ENCODE measurements at regions not wholly inside any gene's neighbourhood (a gene's known extent, or its start where the extent isn't known, plus 50 kb on each side); places are given as distances from the start of the nearest gene placed in this dataset.

GRCh38 chr12:19933924-19934323 is 434.4 kb upstream of the PDE3A start:
- Histone ChIP-seq H3K9me3 (ENCODE audit: control extremely low read depth in 1 of 3, control insufficient read depth in 2 of 3, insufficient read depth in 1 of 3, low read length in 2 of 3) (no peaks in the 10 kb centered on the region), H3K27ac (ENCODE audit: low read length in 2 of 2) (no peak overlapping the region), H2AFZ (ENCODE audit: insufficient read depth, low read depth, low read length, poor library complexity, severe bottlenecking) (no peak overlapping the region), H3K79me2 (ENCODE audit: control insufficient read depth, insufficient read depth, low read length) (no peaks in the 10 kb centered on the region), H4K20me1 (ENCODE audit: control insufficient read depth, insufficient read depth, low read length, poor library complexity, severe bottlenecking) (no peaks in the 10 kb centered on the region), H3K27me3 (replicated peaks in 1 of 4; ENCODE audit: control extremely low read depth in 1 of 4, control insufficient read depth in 3 of 4, insufficient read depth in 4 of 4, low read length in 3 of 4) (no peaks in the 10 kb centered on the region), H3K9ac (ENCODE audit: low read length) (no peak overlapping the region), H3K4me1 (ENCODE audit: control insufficient read depth in 2 of 2, insufficient read depth in 2 of 2, low read length in 2 of 2) (no peaks in the 10 kb centered on the region), H3K4me2 (replicated peaks; ENCODE audit: low read depth, low read length, poor library complexity, severe bottlenecking) (no peak overlapping the region), H3K4me3 (ENCODE audit: control extremely low read depth in 1 of 5, extremely low read depth in 1 of 5, insufficient read depth in 1 of 5, low read depth in 2 of 5, low read length in 4 of 5) (no peak overlapping the region), H3K36me3 (replicated peaks in 1 of 2; ENCODE audit: control extremely low read depth in 1 of 2, control insufficient read depth in 1 of 2, extremely low read depth in 1 of 2, insufficient read depth in 2 of 2, low read length in 1 of 2) (no peaks in the 10 kb centered on the region)
- TF ChIP-seq, protein P1, sequence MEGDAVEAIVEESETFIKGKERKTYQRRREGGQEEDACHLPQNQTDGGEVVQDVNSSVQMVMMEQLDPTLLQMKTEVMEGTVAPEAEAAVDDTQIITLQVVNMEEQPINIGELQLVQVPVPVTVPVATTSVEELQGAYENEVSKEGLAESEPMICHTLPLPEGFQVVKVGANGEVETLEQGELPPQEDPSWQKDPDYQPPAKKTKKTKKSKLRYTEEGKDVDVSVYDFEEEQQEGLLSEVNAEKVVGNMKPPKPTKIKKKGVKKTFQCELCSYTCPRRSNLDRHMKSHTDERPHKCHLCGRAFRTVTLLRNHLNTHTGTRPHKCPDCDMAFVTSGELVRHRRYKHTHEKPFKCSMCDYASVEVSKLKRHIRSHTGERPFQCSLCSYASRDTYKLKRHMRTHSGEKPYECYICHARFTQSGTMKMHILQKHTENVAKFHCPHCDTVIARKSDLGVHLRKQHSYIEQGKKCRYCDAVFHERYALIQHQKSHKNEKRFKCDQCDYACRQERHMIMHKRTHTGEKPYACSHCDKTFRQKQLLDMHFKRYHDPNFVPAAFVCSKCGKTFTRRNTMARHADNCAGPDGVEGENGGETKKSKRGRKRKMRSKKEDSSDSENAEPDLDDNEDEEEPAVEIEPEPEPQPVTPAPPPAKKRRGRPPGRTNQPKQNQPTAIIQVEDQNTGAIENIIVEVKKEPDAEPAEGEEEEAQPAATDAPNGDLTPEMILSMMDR (IDR thresholded peaks at IDR 0.05), result no peak
- TF ChIP-seq EZH2 (IDR thresholded peaks at IDR 0.05; ENCODE audit: borderline replicate concordance, insufficient read depth, low read depth, low read length, poor library complexity, severe bottlenecking), result no peak
- intact Hi-C loops (cut with micrococcal nuclease), result no loop called here
- no peaks in the 10 kb centered on the region for H3K9me3 Mint-ChIP-seq (ENCODE audit: insufficient read depth)
- no peaks in the 10 kb centered on the region for H3K4me1 Mint-ChIP-seq
- H3K4me3 Mint-ChIP-seq, result no peak overlapping the region
- no peak overlapping the region for H3K27ac Mint-ChIP-seq
- DNase-seq (no peak), ATAC-seq (ENCODE audit: low read depth) (no peak)
- H3K27me3 Mint-ChIP-seq, result no peaks in the 10 kb centered on the region
- WGBS (ENCODE audit: insufficient coverage), result no CpG with 5 or more reads among the region's 3 CpGs
- POLR2A ChIA-PET, result no interaction called here
- CTCF ChIA-PET, result no interaction called here

- Histone ChIP-seq H3K4me3 (ENCODE audit: control extremely low read depth in 1 of 5, extremely low read depth in 1 of 5, insufficient read depth in 1 of 5, low read depth in 2 of 5, low read length in 4 of 5) (no peak overlapping the region), H3K4me2 (replicated peaks; ENCODE audit: low read depth, low read length, poor library complexity, severe bottlenecking) (no peak overlapping the region), H3K27me3 (replicated peaks in 1 of 4; ENCODE audit: control extremely low read depth in 1 of 4, control insufficient read depth in 3 of 4, insufficient read depth in 4 of 4, low read length in 3 of 4) (no peaks in the 10 kb centered on the region), H3K36me3 (replicated peaks in 1 of 2; ENCODE audit: control extremely low read depth in 1 of 2, control insufficient read depth in 1 of 2, extremely low read depth in 1 of 2, insufficient read depth in 2 of 2, low read length in 1 of 2) (no peaks in the 10 kb centered on the region), H3K9ac (ENCODE audit: low read length) (no peak overlapping the region), H3K9me3 (ENCODE audit: control extremely low read depth in 1 of 3, control insufficient read depth in 2 of 3, insufficient read depth in 1 of 3, low read length in 2 of 3) (peaks cover 0 to 4% (median 0%) of the 10 kb centered on the region in 3 donors), H3K27ac (ENCODE audit: low read length in 2 of 2) (no peak overlapping the region), H4K20me1 (ENCODE audit: control insufficient read depth, insufficient read depth, low read length, poor library complexity, severe bottlenecking) (no peaks in the 10 kb centered on the region), H3K4me1 (ENCODE audit: control insufficient read depth in 2 of 2, insufficient read depth in 2 of 2, low read length in 2 of 2) (no peaks in the 10 kb centered on the region), H2AFZ (ENCODE audit: insufficient read depth, low read depth, low read length, poor library complexity, severe bottlenecking) (no peak overlapping the region), H3K79me2 (ENCODE audit: control insufficient read depth, insufficient read depth, low read length) (no peaks in the 10 kb centered on the region)
- intact Hi-C loops (cut with micrococcal nuclease), result no loop called here
- TF ChIP-seq, protein P1 (IDR thresholded peaks at IDR 0.05), result no peak
- no peak for TF ChIP-seq EZH2 (IDR thresholded peaks at IDR 0.05; ENCODE audit: borderline replicate concordance, insufficient read depth, low read depth, low read length, poor library complexity, severe bottlenecking)
- ATAC-seq (ENCODE audit: low read depth) (no peak), DNase-seq (no peak)
- Mint-ChIP-seq H3K4me3 (no peak overlapping the region), H3K4me1 (no peaks in the 10 kb centered on the region), H3K27me3 (no peaks in the 10 kb centered on the region), H3K27ac (no peak overlapping the region), H3K9me3 (ENCODE audit: insufficient read depth) (peaks cover 2% of the 10 kb centered on the region)
- WGBS (ENCODE audit: insufficient coverage), result 81% methylated on average over 4 of the region's 6 CpGs
- CTCF ChIA-PET, result no interaction called here
- POLR2A ChIA-PET, result no interaction called here
These were observed 431.2 kb upstream of the PDE3A start for GRCh38 chr12:19937161-19937560.

Data from B cell (primary cell).